Skin of body (tissue), 1 donor: ENCODE measurements at regions not wholly inside any gene's neighbourhood (a gene's known extent, or its start where the extent isn't known, plus 50 kb on each side); places are given as distances from the start of the nearest gene placed in this dataset.

ENCODE experiments used
- DNase-seq: peaks from one replicate; lab custom pipeline; 2025; lab: John Stamatoyannopoulos, UW

GRCh38 chr9:1743121-1743960 is 271.8 kb upstream of the SMARCA2 start:
- DNase-seq = no peak

GRCh38 chr9:1745980-1746379 is 269.2 kb upstream of the SMARCA2 start:
- DNase-seq = no peak

- DNase-seq = no peak
These were observed 267.7 kb upstream of the SMARCA2 start for GRCh38 chr9:1747417-1747967.

DNA sequence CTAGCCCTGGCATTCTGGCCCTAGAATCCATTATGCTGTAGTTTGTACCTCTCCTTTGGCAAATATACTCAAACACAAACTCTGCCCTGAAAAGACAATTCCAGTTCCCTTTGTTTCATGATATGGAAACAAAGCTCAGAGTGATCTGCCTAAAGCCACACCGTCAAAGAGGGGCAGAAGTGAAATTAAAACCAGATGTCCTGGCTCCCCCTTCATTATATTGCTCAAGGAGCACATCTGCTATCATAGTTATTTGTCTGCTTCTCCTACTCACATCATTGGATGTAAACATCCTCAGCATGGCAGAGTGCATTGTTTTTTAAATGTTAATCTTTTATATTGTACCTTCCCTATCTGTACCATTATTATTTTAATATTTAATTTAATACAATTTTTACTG is 266.7 kb upstream of the SMARCA2 start:
- DNase-seq = no peak

DNA sequence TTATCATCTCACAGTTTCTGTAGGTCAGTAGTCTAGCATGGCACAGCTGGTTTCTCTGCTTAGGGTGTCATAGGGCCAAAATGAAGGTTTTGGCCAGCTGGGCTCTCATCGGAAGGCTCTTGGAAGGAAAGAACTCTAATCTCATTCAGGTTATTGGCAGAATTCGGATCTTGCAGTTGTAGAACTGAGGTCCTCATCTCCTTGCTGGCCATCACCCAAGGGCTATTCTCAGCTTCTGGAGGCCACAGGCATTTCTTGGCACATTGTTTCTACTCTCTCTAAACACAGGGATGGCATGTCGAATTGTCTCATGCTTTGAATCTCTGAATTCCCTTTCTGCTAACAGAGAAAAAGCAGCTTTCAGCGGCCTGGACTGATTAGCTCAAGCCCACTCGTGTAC is 258.0 kb upstream of the SMARCA2 start:
- no peak for DNase-seq

DNA sequence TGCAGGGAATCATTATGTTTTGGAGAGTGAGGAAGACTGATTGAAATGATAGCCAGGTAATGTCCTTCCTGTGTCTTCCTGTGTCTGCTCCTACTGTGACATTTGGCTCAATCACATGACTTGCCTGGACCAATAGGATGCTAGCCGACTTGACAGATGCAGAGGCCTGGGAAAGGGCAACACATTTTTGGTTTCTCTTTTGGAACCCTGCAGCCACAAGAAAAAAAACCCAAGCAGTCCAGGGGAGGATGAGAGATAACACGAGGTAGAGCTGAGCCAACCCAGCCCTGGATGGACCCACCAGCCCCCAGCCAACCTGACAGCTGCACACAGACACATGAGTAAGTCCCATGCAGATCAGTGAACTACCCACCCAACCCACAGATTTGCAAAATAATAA is 256.1 kb upstream of the SMARCA2 start:
- no peak for DNase-seq

DNA sequence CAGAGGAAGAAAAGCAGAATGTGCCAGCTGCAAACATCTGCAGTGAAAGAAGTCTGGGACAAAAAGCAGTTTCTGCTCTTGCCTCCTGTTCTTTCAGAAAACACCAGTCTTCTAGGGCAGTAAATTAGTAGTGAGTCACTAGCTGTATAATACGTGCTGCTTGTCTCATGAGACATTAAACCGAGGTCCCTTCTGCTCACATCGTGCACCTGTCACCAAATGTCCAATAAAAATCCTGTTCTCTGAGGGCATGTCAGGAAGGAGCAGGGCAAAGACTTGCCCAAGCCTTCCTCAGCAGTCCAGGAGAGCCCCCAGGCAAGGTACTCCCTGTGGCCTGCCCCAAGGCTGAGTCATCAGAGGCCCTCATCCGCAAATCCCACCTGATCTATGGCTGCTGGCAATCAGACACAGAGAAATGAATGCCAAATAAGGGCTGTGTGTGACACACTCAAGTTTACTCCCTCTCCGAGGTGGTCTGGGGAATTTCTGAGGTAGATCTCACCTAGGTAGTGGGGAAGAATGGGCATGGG is 255.3 kb upstream of the SMARCA2 start:
- DNase-seq = no peak

DNA sequence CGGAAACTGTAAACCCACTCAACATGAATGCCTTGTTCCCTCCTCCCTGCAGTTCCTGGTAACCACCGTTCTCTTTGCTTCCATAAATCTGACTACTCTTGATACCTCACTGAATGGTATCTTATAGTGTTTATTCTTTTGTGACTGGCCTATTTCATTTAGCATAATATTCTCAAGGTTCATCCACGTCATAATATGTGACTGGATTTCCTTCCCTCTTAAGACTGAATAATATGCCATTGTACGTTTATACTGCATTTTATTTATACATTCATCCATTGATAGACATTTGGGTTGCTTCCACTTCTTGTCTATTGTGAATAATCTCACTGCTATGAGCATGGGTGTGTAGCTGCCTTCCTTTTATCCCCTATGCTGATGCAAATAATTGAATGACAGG is 253.3 kb upstream of the SMARCA2 start:
- DNase-seq = no peak

DNA sequence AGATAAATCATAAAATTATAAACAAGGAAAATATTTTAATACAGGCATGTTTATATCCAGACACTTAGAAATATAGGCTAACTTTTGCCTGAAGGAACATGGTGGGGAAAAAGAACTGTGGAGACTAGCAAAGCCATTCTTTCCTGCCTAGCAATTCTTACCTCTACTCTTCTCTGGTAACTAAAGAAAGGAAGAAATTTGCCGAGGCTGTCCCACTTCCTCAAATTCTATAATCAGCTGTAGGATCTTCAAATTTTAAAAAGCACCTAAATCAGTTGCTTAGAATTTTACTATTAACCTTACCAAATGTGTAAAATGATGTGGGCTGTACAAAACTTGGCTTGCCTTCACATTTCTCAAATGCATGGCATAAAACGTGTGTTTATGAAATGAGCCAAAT is 249.1 kb upstream of the SMARCA2 start:
- no peak for DNase-seq

DNA sequence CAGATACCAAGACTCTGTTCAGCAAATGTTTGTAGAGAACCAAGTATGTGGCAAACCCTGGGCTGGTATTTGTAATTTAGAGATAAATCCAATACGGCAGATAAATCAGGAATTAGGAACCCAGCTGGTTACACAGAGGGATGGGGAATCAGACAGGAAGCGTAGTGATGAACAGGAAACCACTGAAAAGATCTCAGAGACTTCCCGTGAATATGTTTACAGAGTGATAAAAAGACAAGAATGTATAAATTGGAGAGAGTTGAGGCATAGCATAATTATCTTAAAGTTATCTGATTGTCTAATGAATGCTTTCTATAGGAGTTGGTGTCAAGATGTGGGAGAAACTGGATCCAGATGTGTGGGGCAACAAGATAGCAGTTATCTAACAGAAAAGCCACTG is 246.6 kb upstream of the SMARCA2 start:
- no peak for DNase-seq

DNA sequence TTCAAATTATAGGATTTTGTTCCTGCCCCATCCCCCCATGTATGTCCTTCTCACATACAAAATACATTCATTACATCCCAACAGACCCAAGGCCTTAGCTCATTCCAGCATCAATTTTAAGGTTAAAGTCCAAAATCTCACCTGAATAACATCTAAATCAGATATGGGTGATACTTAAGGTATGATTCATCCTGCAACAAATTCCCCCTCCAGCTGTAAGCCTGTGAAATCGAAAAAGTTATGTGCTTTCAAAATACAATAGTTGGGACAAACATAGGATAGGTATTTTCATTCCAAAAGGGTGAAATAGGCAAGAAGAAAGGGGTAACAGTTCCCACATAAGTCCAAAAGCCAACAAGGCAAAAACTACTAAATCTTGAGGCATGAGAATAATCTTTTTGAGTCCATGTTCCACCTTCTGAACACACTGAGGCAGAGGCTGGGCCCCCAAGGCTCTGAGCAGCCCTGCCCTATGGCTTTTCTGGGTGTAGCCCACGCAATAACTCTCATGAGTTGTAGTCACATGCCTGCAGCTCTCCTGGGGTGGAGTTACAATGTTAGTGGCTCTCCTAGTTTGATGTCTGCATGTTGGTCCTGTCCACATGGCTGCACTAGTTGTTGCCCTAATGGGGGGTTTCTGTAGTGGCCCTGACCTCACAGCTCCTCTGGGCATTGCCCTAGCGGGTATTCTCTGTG is 243.9 kb upstream of the SMARCA2 start:
- no peak for DNase-seq

- DNase-seq = no peak
These were observed 239.9 kb upstream of the SMARCA2 start for GRCh38 chr9:1775230-1775629.

- DNase-seq = no peak
These were observed 238.5 kb upstream of the SMARCA2 start for GRCh38 chr9:1776668-1777067.

GRCh38 chr9:1791191-1791590 is 224.0 kb upstream of the SMARCA2 start:
- no peak for DNase-seq

- DNase-seq = no peak
These were observed 220.4 kb upstream of the SMARCA2 start for GRCh38 chr9:1794547-1795270.

DNA sequence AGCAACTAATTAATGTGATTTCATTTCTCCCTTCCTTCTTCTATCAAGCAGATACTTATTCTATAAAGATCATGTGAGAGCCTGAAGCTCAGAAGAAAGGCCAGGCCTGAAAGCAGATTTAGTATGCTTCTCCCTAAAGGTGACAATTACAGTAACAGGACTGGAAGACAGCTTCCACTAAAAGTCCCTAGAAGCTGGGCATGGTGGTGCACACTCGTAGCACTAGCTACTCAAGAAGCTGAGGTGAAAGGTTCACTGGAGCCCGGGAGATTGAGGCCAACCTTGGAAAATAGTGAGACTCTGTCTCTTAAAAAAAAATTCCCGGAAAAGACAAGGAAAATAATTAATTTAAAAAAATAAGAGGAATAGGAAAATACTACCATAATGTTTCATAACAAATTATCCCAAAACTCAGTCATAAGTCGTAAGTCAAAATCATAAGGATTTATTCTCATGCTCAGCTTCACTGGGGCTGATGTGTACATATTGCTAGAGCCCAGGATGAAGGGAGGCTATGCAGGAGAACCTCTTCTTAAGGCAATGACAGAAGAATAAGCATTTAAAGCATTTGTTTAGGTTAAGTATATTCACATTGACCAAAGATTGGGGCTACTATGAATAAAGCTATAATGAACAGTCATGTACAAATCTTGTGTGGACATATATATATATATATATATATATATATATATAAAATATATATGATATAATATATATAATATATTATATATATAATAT is 210.8 kb upstream of the SMARCA2 start:
- DNase-seq = no peak

DNA sequence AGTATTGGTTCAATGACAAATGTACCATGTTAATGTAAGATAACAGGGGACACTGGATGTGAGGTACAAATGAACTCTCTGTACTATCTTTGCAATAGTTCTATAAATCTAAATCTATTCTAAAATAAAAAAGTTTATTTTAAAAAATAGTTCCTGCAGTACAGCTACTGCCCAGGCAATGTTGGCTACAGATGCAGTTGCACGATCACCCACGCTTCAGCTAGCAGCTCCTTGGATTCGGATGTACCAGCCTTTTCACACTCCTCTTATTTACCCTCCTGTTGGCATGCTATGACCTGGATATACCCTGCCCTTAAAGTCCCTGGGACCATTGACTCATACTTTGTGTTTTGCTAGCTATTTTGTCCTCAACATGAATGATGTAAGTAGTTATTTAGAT is 185.4 kb upstream of the SMARCA2 start:
- no peak for DNase-seq

GRCh38 chr9:1832960-1833359 is 182.2 kb upstream of the SMARCA2 start:
- DNase-seq = no peak

- DNase-seq = peak; percentile 12
These were observed 177.6 kb upstream of the SMARCA2 start for GRCh38 chr9:1837453-1838084.

DNA sequence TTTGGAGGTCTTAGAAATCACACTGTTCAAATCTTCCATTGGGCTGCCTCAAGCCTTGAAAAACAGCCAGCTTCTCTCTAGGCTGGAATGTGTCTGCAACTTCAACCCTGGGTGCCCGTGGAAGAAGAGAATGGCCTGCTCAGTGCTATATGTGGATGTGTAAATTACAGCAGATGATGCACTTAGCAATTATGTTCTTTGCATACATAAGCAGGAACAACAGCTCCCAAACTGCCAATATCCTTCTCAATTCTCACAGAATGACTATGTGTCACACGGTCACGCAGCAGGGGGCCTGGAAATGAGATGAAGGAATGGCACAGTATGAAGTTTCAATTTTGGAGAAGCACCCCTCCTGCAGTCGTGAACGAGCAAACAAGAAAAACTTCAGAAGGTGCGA is 175.2 kb upstream of the SMARCA2 start:
- no peak for DNase-seq

DNA sequence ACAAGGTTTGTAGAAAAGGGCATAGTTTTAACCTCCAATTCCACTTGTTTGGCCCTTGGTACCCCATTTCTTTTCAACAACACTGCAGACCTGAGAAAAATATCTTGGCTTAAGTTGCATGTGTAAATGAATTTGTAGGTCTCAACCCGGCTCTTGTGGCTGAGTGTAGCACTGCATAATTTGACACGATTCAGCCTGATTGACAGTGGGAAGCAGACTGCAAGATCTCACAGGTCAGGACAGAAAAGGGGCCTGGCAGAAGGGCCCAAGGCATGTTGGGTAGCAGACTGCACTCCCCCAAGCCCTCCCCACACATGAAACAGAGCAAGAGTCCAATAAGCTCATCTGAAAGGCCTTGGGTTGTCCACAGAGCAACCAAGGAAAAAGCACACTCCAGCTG is 169.7 kb upstream of the SMARCA2 start:
- DNase-seq = no peak
